Heart left ventricle (tissue), 13 donors: ENCODE measurements at regions not wholly inside any gene's neighbourhood (a gene's known extent, or its start where the extent isn't known, plus 50 kb on each side); places are given as distances from the start of the nearest gene placed in this dataset.
"Not testable (repeated sequence)": the region's sequence is repeated elsewhere in the genome, so short reads cannot be mapped to it uniquely, and the experiment has no call there.

Experiments used
- POLR2A ChIP-seq, 2 donors: fragments of 450-650 bp; IDR thresholded peaks; one replicate each; pipeline ENCODE4 v1.6.1; 2017; ENCODE audit warnings: antibody characterized with exemption in 2 of 2, mild to moderate bottlenecking in 2 of 2, moderate library complexity in 2 of 2
- TF ChIP-seq, protein P1 (sequence below), 12 donors: fragments of 200-600 bp; sonication (generic) in 4 of 12; IDR thresholded peaks; one replicate each; pipeline versions ENCODE4 v1.5.0 to v1.8.0; 2018 to 2022; ENCODE audit warnings: antibody characterized with exemption in 12 of 12, mild to moderate bottlenecking in 5 of 12
- donor health status: ischemic (EF 13 %, LVEDD 7.1; RV severe dilation, severe dysfunction).
- donor health status: DM: no; HTN: yes; CAD: no.
- donor health status: DM: no; HTN: no; CAD: no.
- donor health status: ischemic (EF 25% LVEDD 6.9; RV normal size, moderate dysfunction).
- donor health status: ischemic (EF 25% LVEDD 5.7; RV mildly dilated, moderate dysfunction).
- donor health status: ischemic (EF 35%, LVEDD 5.7; RV mildly dilated, moderate dysfunction).
- donor health status: nonischemic (EF 11% LVEDD 7.7; RV severe dilation, severe dysfunction).
- donor health status: DM: yes; HTN: yes; CAD: no.
- donor health status: PGD.
- donor health status: ischemic (EF 29% LVEDD 5.4; RV normal size, mild dysfunction).
- donor health status: nonischemic (EF 23%, LVEDD 6.1; RV moderate dilation, normal function).

DNA sequence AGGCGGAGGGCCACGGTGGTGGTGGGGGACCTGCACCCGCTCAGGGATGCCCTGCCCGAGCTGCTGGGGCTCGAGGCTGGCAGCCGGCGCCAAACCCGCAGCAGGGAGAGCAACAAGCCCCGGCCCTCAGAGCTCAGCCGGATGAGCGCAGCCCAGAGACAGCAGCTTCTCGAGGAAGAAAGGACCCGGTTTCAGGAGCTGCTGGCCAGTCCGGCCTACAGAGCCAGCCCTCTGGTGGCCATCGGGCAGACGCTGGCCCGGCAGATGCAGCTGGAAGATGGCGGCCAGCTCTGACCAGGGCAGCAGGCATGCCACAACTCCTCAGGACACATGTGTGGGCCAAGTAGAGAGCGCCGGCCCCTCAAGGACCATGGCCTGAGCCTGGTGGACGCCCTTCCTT, 484.4 kb downstream of the TUBA3C start:
- TF ChIP-seq, protein P1, sequence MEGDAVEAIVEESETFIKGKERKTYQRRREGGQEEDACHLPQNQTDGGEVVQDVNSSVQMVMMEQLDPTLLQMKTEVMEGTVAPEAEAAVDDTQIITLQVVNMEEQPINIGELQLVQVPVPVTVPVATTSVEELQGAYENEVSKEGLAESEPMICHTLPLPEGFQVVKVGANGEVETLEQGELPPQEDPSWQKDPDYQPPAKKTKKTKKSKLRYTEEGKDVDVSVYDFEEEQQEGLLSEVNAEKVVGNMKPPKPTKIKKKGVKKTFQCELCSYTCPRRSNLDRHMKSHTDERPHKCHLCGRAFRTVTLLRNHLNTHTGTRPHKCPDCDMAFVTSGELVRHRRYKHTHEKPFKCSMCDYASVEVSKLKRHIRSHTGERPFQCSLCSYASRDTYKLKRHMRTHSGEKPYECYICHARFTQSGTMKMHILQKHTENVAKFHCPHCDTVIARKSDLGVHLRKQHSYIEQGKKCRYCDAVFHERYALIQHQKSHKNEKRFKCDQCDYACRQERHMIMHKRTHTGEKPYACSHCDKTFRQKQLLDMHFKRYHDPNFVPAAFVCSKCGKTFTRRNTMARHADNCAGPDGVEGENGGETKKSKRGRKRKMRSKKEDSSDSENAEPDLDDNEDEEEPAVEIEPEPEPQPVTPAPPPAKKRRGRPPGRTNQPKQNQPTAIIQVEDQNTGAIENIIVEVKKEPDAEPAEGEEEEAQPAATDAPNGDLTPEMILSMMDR (IDR thresholded peaks at IDR 0.05): not testable (repeated sequence)
- not testable (repeated sequence) for TF ChIP-seq POLR2A (IDR thresholded peaks at IDR 0.05)
